Testis (tissue), 2 donors: ENCODE measurements at regions not wholly inside any gene's neighbourhood (a gene's known extent, or its start where the extent isn't known, plus 50 kb on each side); places are given as distances from the start of the nearest gene placed in this dataset.

ENCODE experiments used
- POLR2A ChIP-seq: fragments of 450-650 bp; IDR thresholded peaks from one replicate; pipeline ENCODE4 v1.6.1; 2017; ENCODE audit warnings: antibody characterized with exemption, mild to moderate bottlenecking, moderate library complexity
- TF ChIP-seq, protein P1 (sequence below), 3 experiments: fragments of 450-650 bp in 2 of 3; fragments of 200-600 bp in 1 of 3; sonication (generic) in 1 of 3; IDR thresholded peaks; one replicate each; pipeline ENCODE4 v1.5.1; 2016 to 2019; ENCODE audit warnings: antibody characterized with exemption in 3 of 3, mild to moderate bottlenecking in 2 of 3, moderate library complexity in 1 of 3

DNA sequence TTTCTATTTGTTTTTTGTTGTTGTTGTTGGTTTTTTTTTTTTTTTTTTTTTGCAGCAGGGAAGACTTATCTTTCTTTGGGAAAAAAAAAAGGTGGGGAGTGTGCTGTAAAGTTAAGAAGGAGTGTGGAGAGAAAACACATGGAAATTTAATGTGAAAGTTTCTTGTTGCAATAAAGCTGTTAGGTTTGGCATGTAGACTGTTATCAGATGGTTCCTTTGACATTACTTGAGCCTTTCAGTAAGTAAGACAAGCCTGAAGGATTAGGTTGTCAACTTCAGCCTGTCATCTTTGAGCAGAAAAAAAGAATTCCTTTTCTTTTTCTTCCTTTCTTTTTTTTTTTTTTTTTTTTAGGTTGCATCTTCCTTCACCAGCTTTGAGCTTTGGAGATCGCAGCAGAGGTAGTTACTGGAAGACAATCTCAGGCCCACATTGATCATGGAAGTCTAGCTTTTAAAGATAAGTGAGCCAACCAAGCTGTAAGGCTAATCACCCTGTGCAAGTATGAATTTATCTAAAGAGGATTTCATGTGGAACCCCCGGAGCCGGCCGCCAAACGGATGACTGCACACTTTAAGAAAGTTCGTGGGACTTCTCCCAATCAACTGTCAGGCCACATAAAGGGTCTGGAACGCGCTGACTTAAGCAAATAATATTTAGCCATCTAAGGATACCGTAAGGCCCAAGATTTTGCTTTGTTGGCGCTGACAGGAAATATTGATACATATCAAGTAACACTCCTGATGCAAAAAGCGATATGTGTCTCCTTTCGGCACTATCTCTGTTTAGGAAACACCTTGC lies 1040.1 kb upstream of the NR2F2 start:
- TF ChIP-seq, protein P1, sequence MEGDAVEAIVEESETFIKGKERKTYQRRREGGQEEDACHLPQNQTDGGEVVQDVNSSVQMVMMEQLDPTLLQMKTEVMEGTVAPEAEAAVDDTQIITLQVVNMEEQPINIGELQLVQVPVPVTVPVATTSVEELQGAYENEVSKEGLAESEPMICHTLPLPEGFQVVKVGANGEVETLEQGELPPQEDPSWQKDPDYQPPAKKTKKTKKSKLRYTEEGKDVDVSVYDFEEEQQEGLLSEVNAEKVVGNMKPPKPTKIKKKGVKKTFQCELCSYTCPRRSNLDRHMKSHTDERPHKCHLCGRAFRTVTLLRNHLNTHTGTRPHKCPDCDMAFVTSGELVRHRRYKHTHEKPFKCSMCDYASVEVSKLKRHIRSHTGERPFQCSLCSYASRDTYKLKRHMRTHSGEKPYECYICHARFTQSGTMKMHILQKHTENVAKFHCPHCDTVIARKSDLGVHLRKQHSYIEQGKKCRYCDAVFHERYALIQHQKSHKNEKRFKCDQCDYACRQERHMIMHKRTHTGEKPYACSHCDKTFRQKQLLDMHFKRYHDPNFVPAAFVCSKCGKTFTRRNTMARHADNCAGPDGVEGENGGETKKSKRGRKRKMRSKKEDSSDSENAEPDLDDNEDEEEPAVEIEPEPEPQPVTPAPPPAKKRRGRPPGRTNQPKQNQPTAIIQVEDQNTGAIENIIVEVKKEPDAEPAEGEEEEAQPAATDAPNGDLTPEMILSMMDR (IDR thresholded peaks at IDR 0.05) = no peak
- no peak for TF ChIP-seq POLR2A
